PC-3 (cell line): ENCODE measurements at regions not wholly inside any gene's neighbourhood (a gene's known extent, or its start where the extent isn't known, plus 50 kb on each side); places are given as distances from the start of the nearest gene placed in this dataset.

ENCODE experiments used
- ATAC-seq: fragments of 200-7000 bp; cut with Tn5 transposase; 2 replicates; pipeline ENCODE4 v1.9.1; 2020; ENCODE audit warnings: mild to moderate bottlenecking, moderate library complexity
- BruUV-seq: library from RNA; stranded (reverse); fragments of 400-500 nt; replicated peaks from 2 replicates; lab custom pipeline; 2021; lab: Mats Ljungman, UMichigan
- CTCF ChIA-PET: fragments of 300-600 bp; sonication (Branson Sonifier 250); formaldehyde crosslinking; loops from one replicate; lab custom pipeline; 2022; ENCODE audit warnings: antibody characterized with exemption; lab: Charles Lee
- POLR2A ChIA-PET: fragments of 300-600 bp; sonication (Branson Sonifier 250); formaldehyde crosslinking; loops from one replicate; lab custom pipeline; 2022; ENCODE audit warnings: antibody characterized with exemption; ENCODE audit not compliant: unreplicated experiment; lab: Charles Lee
- DNase-seq: peaks from one replicate; pipeline ENCODE4 v3.0.0-alpha.2; 2015
- H2AFZ ChIP-seq: fragments of 300-600 bp; sonication (generic); 2 replicates; pipeline ENCODE4 v1.6.0; 2016; ENCODE audit warnings: antibody characterized with exemption, low read length
- H3F3A ChIP-seq: fragments of 300-600 bp; sonication (generic); one replicate; pipeline ENCODE4 v1.6.0; 2017; ENCODE audit warnings: antibody characterized with exemption, low read length, control low read depth, mild to moderate bottlenecking; ENCODE audit not compliant: unreplicated experiment
- H3K27ac ChIP-seq: fragments of 300-600 bp; sonication (generic); 2 replicates; pipeline ENCODE4 v1.5.1; 2016; ENCODE audit warnings: mild to moderate bottlenecking, low read length
- H3K27me3 ChIP-seq: fragments of 300-600 bp; sonication (generic); 2 replicates; pipeline ENCODE4 v1.6.1; 2016; ENCODE audit warnings: low read length, mixed read lengths
- H3K36me3 ChIP-seq: fragments of 300-600 bp; sonication (generic); 2 replicates; pipeline ENCODE4 v1.6.1; 2016; ENCODE audit warnings: low read depth, mixed run types, low read length, mixed read lengths
- H3K4me1 ChIP-seq: fragments of 300-600 bp; sonication (generic); 2 replicates; pipeline ENCODE4 v1.5.1; 2016; ENCODE audit warnings: low read length; ENCODE audit not compliant: insufficient read depth
- H3K4me2 ChIP-seq: fragments of 300-600 bp; sonication (generic); 2 replicates; pipeline ENCODE4 v1.6.0; 2016; ENCODE audit warnings: low read length
- H3K4me3 ChIP-seq: fragments of 300-600 bp; sonication (generic); 2 replicates; pipeline ENCODE4 v1.5.1; 2016; ENCODE audit warnings: mild to moderate bottlenecking, low read length, mixed read lengths
- H3K79me2 ChIP-seq: fragments of 300-600 bp; sonication (generic); 2 replicates; pipeline ENCODE4 v1.6.1; 2017; ENCODE audit warnings: low read length, mixed read lengths
- H3K9ac ChIP-seq: fragments of 300-600 bp; sonication (generic); 2 replicates; pipeline ENCODE4 v1.6.0; 2016; ENCODE audit warnings: mild to moderate bottlenecking, low read length
- H3K9me2 ChIP-seq: fragments of 300-600 bp; sonication (generic); replicated peaks from 2 replicates; pipeline ENCODE4 v1.6.1; 2016; ENCODE audit warnings: mixed run types, low read length, mixed read lengths
- H3K9me3 ChIP-seq: fragments of 300-600 bp; sonication (generic); 2 replicates; pipeline ENCODE4 v1.6.1; 2016; ENCODE audit warnings: low read length, mixed read lengths
- H4K20me1 ChIP-seq: fragments of 300-600 bp; sonication (generic); 2 replicates; pipeline ENCODE4 v1.6.1; 2016; ENCODE audit warnings: low read length, mixed read lengths
- EZH2 ChIP-seq: fragments of 300-600 bp; sonication (generic); IDR thresholded peaks from one replicate; pipeline ENCODE4 v1.6.1; 2017; ENCODE audit warnings: antibody characterized with exemption, mild to moderate bottlenecking, low read length; ENCODE audit not compliant: unreplicated experiment
- EZH2phosphoT487 ChIP-seq: fragments of 300-600 bp; sonication (generic); IDR thresholded peaks from 2 replicates; pipeline ENCODE4 v1.6.1; 2018; ENCODE audit warnings: mild to moderate bottlenecking, antibody characterized with exemption, low read length, borderline replicate concordance
- intact Hi-C: fragments of 100-400 bp; cut with micrococcal nuclease; formaldehyde crosslinking; loops from 2 replicates; pipeline ENCODE4 v1.9.0; 2023
- TF ChIP-seq, protein P1 (sequence below): fragments of 300-600 bp; sonication (generic); conservative IDR thresholded peaks from 2 replicates; pipeline ENCODE4 v1.5.1; 2017; ENCODE audit warnings: antibody characterized with exemption, low read depth, mild to moderate bottlenecking, low read length

GRCh38 chr20:6579824-6580223 lies 187.7 kb upstream of the BMP2 start:
- H3K4me1 ChIP-seq = peaks cover 21% of the 10 kb centered on the region
- H3F3A ChIP-seq = no peaks in the 10 kb centered on the region
- no peak overlapping the region for H3K4me2 ChIP-seq
- DNase-seq = no peak
- intact Hi-C loops = no loop called here
- H3K36me3 ChIP-seq = no peaks in the 10 kb centered on the region
- ATAC-seq = no peak
- no peaks in the 10 kb centered on the region for H3K9me3 ChIP-seq
- H4K20me1 ChIP-seq = no peaks in the 10 kb centered on the region
- ChIA-PET CTCF (no interaction called here), POLR2A (no interaction called here)
- H3K9ac ChIP-seq = no peak overlapping the region
- no peaks in the 10 kb centered on the region for H3K79me2 ChIP-seq
- no peak overlapping the region for H3K27ac ChIP-seq
- no peak overlapping the region for H2AFZ ChIP-seq
- H3K9me2 ChIP-seq = no peaks in the 10 kb centered on the region
- BruUV-seq = no TSS peak
- TF ChIP-seq EZH2phosphoT487 (no peak), EZH2 (no peak)
- TF ChIP-seq, protein P1, sequence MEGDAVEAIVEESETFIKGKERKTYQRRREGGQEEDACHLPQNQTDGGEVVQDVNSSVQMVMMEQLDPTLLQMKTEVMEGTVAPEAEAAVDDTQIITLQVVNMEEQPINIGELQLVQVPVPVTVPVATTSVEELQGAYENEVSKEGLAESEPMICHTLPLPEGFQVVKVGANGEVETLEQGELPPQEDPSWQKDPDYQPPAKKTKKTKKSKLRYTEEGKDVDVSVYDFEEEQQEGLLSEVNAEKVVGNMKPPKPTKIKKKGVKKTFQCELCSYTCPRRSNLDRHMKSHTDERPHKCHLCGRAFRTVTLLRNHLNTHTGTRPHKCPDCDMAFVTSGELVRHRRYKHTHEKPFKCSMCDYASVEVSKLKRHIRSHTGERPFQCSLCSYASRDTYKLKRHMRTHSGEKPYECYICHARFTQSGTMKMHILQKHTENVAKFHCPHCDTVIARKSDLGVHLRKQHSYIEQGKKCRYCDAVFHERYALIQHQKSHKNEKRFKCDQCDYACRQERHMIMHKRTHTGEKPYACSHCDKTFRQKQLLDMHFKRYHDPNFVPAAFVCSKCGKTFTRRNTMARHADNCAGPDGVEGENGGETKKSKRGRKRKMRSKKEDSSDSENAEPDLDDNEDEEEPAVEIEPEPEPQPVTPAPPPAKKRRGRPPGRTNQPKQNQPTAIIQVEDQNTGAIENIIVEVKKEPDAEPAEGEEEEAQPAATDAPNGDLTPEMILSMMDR = no peak
- no peak overlapping the region for H3K4me3 ChIP-seq
- no peaks in the 10 kb centered on the region for H3K27me3 ChIP-seq

- DNase-seq (no peak), ATAC-seq (no peak)
- TF ChIP-seq, protein P1 = no peak
- TF ChIP-seq EZH2 (no peak), EZH2phosphoT487 (no peak)
- intact Hi-C loops = no loop called here
- Histone ChIP-seq H3K9me3 (no peaks in the 10 kb centered on the region), H3K27me3 (no peaks in the 10 kb centered on the region), H2AFZ (no peak overlapping the region), H3K4me1 (peaks cover 21% of the 10 kb centered on the region), H3K4me3 (no peak overlapping the region), H3K9me2 (no peaks in the 10 kb centered on the region), H3K27ac (no peak overlapping the region), H3K79me2 (no peaks in the 10 kb centered on the region), H3F3A (no peaks in the 10 kb centered on the region), H3K36me3 (no peaks in the 10 kb centered on the region), H3K9ac (no peak overlapping the region), H4K20me1 (no peaks in the 10 kb centered on the region), H3K4me2 (no peak overlapping the region)
- CTCF ChIA-PET = no interaction called here
- no TSS peak for BruUV-seq
- POLR2A ChIA-PET = no interaction called here
Measured at GRCh38 chr20:6579417-6579816, 188.1 kb upstream of the BMP2 start.

DNA sequence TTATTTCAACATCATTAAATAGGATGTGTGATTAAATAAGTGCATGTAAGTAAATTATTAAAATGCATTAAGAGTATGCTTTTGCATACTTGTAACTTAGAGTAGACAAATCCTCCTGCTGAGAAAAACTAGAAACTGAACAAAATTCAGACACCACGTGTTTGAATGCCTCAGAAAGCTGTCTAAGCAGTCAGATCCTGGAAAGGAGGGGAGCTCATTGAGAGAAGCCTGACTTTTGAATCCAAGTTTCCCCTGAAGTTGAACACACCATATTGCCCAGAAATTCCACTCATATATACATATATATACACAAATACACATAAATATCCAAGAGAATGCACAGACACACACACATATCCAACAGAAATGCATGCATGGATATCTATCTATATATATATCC lies 190.0 kb upstream of the BMP2 start:
- Histone ChIP-seq H3K4me2 (no peak overlapping the region), H4K20me1 (no peaks in the 10 kb centered on the region), H3K36me3 (no peaks in the 10 kb centered on the region), H3K4me3 (no peak overlapping the region), H3F3A (no peaks in the 10 kb centered on the region), H3K27ac (no peak overlapping the region), H3K9ac (no peak overlapping the region), H3K27me3 (no peaks in the 10 kb centered on the region), H3K9me3 (no peaks in the 10 kb centered on the region), H2AFZ (no peak overlapping the region), H3K4me1 (peaks cover 15% of the 10 kb centered on the region), H3K9me2 (no peaks in the 10 kb centered on the region), H3K79me2 (no peaks in the 10 kb centered on the region)
- ChIA-PET POLR2A (no interaction called here), CTCF (no interaction called here)
- intact Hi-C loops = no loop called here
- TF ChIP-seq EZH2 (no peak), EZH2phosphoT487 (no peak)
- TF ChIP-seq, protein P1 = no peak
- ATAC-seq (no peak), DNase-seq (no peak)
- no TSS peak for BruUV-seq
